Transverse colon (tissue), 4 donors: ENCODE measurements at regions not wholly inside any gene's neighbourhood (a gene's known extent, or its start where the extent isn't known, plus 50 kb on each side); places are given as distances from the start of the nearest gene placed in this dataset.

Experiments used
- DNase-seq: peaks from one replicate; pipeline ENCODE4 v3.0.0-alpha.2; 2019
- H3K27ac ChIP-seq, 4 donors: fragments of 200-600 bp; sonication (generic); 2 replicates each; pipeline ENCODE4 v1.5.1; 2016 to 2018; ENCODE audit warnings: inconsistent platforms in 4 of 4
- H3K27me3 ChIP-seq: fragments of 200-600 bp; sonication (generic); 2 replicates; pipeline ENCODE4 v1.5.1; 2017; ENCODE audit warnings: inconsistent platforms
- H3K36me3 ChIP-seq, 4 donors: fragments of 200-600 bp; sonication (generic); 2 replicates each; pipeline ENCODE4 v1.5.1; 2017 to 2019; ENCODE audit warnings: inconsistent platforms in 4 of 4
- H3K4me1 ChIP-seq, 4 donors: fragments of 200-600 bp; sonication (generic); 2 replicates each; pipeline ENCODE4 v1.5.1; 2017 to 2020; ENCODE audit warnings: inconsistent platforms in 4 of 4
- H3K4me3 ChIP-seq, 4 donors: fragments of 200-600 bp; sonication (generic); 1 replicate in 1 of 4; 2 replicates in 3 of 4; pipeline versions ENCODE4 v1.5.1 to v1.6.1; 2017 to 2019; ENCODE audit warnings: inconsistent platforms in 4 of 4
- H3K9me3 ChIP-seq, 2 donors: fragments of 200-600 bp; sonication (generic); 2 replicates each; pipeline ENCODE4 v1.5.1; 2017 to 2019; ENCODE audit warnings: inconsistent platforms in 2 of 2
- EP300 ChIP-seq: sonication (generic); formaldehyde crosslinking; IDR thresholded peaks from one replicate; pipeline ENCODE4 v1.6.1; 2017; ENCODE audit warnings: antibody characterized with exemption, low read depth
- POLR2A ChIP-seq: fragments of 450-650 bp; IDR thresholded peaks from one replicate; pipeline ENCODE4 v1.6.1; 2016; ENCODE audit warnings: antibody characterized with exemption, mild to moderate bottlenecking, moderate library complexity
- POLR2AphosphoS5 ChIP-seq, 3 donors: sonication (generic); formaldehyde crosslinking; IDR thresholded peaks; one replicate each; pipeline ENCODE4 v1.6.1; 2016; ENCODE audit warnings: antibody characterized with exemption in 3 of 3
- WGBS, 2 donors: methylation state at CpG; one replicate each; pipeline ENCODE4 v1.1.5; 2018; ENCODE audit warnings: low coverage in 1 of 2; 5-methylcytosine and 5-hydroxymethylcytosine counted together
- in situ Hi-C, 4 donors: fragments of 200-750 bp; cut with MboI; loops; one replicate each; pipeline versions ENCODE4 v1.15.0 to v1.15.1; 2017; ENCODE audit warnings: low sequenced_read_pairs in 3 of 4, low pct_ligation_motif_present in 1 of 4, low pct_unique_long_range_greater_than_20kb in 1 of 4
- intact Hi-C: fragments of 100-400 bp; cut with DNase I; formaldehyde crosslinking; loops from one replicate; pipeline ENCODE4 v1.15.1; 2023; ENCODE audit warnings: low total_unique reads
- TF ChIP-seq, protein P1 (sequence below), 5 experiments: fragments of 200-600 bp in 3 of 5; fragments of 450-650 bp in 2 of 5; sonication (generic) in 3 of 5; IDR thresholded peaks; 1 replicate in 2 of 5; 2 replicates in 3 of 5; pipeline ENCODE4 v1.5.1; 2016 to 2017; ENCODE audit warnings: antibody characterized with exemption in 5 of 5, inconsistent platforms in 3 of 5, mild to moderate bottlenecking in 2 of 5, moderate library complexity in 1 of 5

DNA sequence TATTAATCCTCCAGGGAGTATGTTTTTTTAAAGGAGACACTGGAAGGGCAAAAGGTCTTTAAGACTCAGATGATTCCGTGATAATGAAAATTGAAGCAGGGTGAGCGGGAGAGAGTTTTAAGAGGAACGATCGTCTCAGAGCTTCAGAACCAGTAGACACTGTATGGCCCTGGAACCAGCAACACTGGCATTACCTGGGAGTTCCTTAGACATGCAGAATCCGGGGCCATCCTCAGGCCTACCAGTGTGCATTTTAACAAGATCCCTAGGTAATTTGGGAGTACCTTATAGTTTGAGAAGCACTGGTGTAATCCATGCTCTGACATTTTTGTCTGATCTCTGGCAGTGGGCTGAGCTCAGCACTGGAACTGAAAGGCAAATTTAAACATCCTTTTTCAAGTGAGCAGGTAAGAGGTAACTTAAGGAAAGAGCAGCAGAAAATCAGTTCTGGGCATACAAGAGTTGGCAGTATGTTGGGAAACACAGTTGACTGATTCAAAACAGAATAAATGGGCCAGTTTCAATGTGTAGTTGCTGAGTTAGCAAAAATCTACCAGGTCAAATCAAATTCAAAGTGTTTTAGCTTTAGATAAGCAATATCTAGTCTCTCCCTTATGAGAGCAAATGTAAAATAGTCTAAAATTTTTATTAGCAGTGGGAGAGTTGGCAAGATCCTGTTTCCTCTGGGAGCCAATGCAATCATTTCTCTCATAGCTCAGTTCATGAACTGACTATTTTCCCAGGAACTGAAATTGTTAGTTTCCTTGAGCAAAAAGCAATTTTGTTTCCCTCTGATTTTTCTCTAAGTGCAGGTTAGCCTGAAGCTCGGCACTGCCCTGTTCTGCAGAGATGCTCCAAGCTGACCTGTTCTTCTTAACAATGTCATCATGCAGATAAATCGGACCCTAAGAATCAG is 97.2 kb upstream of the ELMO1 start:
- 80 to 90% methylated on average over 1 to 7 of the region's 7 CpGs for WGBS, 2 donors
- Histone ChIP-seq H3K4me1 (no peaks in the 10 kb centered on the region), H3K27ac (no peak overlapping the region), H3K27me3 (no peaks in the 10 kb centered on the region), H3K4me3 (no peak overlapping the region), H3K9me3 (no peaks in the 10 kb centered on the region), H3K36me3 (no peaks in the 10 kb centered on the region)
- TF ChIP-seq EP300 (no peak), POLR2AphosphoS5 (IDR thresholded peaks at IDR 0.05) (no peak), POLR2A (no peak)
- TF ChIP-seq, protein P1, sequence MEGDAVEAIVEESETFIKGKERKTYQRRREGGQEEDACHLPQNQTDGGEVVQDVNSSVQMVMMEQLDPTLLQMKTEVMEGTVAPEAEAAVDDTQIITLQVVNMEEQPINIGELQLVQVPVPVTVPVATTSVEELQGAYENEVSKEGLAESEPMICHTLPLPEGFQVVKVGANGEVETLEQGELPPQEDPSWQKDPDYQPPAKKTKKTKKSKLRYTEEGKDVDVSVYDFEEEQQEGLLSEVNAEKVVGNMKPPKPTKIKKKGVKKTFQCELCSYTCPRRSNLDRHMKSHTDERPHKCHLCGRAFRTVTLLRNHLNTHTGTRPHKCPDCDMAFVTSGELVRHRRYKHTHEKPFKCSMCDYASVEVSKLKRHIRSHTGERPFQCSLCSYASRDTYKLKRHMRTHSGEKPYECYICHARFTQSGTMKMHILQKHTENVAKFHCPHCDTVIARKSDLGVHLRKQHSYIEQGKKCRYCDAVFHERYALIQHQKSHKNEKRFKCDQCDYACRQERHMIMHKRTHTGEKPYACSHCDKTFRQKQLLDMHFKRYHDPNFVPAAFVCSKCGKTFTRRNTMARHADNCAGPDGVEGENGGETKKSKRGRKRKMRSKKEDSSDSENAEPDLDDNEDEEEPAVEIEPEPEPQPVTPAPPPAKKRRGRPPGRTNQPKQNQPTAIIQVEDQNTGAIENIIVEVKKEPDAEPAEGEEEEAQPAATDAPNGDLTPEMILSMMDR (IDR thresholded peaks at IDR 0.05): no peak
- DNase-seq: no peak
- in situ Hi-C loops (no loop called here), intact Hi-C loops (no loop called here)

DNA sequence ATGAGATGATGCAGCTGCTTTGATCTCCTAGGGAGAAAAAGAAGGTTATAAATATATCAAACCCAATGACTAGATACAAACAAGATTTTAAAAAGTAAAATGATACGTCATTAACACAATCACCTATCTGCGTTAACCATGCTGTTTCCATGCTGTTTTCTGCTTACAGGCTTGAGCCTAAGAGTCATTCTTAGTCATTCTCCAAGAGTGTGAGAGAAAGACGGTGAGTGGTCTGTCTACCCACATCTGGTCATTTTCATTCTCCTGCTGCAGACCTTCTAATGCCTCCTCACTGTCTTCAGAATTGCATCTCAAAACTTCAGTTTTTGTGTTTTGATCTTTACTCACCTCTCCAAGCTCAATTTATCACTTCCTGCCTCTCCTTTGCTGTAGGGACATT is 98.0 kb upstream of the ELMO1 start:
- intact Hi-C loops: no loop called here
- TF ChIP-seq POLR2A (no peak), EP300 (no peak)
- TF ChIP-seq, protein P1 (IDR thresholded peaks at IDR 0.05): no peak
- DNase-seq: no peak
- Histone ChIP-seq H3K36me3 (no peaks in the 10 kb centered on the region), H3K27ac (no peak overlapping the region), H3K27me3 (no peaks in the 10 kb centered on the region), H3K4me3 (no peak overlapping the region), H3K9me3 (no peaks in the 10 kb centered on the region), H3K4me1 (no peaks in the 10 kb centered on the region)
- in situ Hi-C loops: no loop called here
- WGBS, 2 donors: 73 to 77% methylated on average over 3 of the region's 3 CpGs

DNA sequence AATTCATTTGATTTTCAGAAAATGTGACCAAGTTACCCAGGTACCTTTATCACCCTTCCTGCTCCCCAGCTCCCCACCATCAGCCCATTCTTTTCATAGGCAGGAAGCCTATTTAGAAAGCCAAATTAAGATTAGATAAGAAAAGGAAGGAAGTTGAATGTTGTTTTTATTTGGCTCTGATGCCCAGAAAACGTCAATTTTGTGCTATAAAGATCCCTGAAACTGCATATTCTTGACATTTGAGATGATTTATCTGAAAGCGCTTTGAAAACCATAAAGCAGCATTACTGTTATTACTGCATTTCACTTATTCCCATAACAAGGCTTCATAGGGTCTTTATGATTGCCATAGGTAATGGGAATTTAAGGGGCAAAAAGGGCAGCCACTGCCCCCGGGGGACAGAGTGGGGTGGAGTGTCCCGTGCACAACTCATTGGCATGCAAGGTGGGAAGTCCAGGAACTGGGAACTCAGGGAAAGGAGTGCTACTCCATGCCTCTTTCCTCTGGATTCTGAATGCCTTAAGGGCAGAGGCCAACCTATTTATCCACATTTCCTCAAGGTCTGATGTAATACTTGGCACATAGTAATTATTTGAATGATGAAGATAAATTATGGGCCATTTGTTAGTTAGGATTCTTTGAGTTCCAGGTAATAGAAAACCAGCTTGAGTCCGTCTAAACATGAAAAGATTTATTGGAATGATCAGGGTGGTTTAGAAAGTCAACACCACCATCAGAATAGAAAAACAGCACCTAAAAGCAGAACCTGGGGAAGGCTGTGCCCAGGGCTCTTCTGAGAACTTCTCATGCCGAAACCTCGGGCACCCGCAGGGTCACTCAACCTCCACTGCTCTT is 100.6 kb upstream of the ELMO1 start:
- intact Hi-C loops (no loop called here), in situ Hi-C loops (no loop called here)
- WGBS, 2 donors: 42 to 66% methylated on average over 3 to 8 of the region's 8 CpGs
- Histone ChIP-seq H3K27me3 (no peaks in the 10 kb centered on the region), H3K36me3 (no peaks in the 10 kb centered on the region), H3K27ac (no peak overlapping the region), H3K9me3 (no peaks in the 10 kb centered on the region), H3K4me3 (no peak overlapping the region), H3K4me1 (no peaks in the 10 kb centered on the region)
- TF ChIP-seq POLR2AphosphoS5 (IDR thresholded peaks at IDR 0.05): no peak
- no peak for TF ChIP-seq POLR2A
- TF ChIP-seq EP300: no peak
- TF ChIP-seq, protein P1 (IDR thresholded peaks at IDR 0.05): no peak
- DNase-seq: no peak

DNA sequence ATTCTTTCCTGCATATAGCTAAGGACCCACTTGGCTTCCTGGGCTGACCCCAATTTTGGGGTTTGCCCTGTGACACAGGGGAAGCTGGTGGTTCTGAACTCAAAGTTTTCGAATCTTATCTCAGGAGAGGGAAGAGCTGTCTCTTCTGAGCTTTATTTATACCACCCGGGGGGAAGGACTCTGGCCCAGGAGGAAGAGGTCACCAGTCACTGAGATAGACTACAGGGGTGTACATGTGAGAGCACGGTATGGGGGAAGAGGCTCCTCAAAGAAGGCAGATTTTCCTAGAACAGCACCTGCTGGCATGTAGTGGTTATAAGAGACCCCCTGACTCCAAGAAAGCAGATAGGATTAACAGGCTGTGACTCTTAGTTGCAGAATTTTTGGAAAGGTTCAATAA is 101.8 kb upstream of the ELMO1 start:
- intact Hi-C loops (no loop called here), in situ Hi-C loops (no loop called here)
- DNase-seq: no peak
- Histone ChIP-seq H3K9me3 (no peaks in the 10 kb centered on the region), H3K27ac (no peak overlapping the region), H3K27me3 (no peaks in the 10 kb centered on the region), H3K4me3 (no peak overlapping the region), H3K4me1 (no peaks in the 10 kb centered on the region), H3K36me3 (no peaks in the 10 kb centered on the region)
- 34 to 62% methylated on average over 3 of the region's 3 CpGs for WGBS, 2 donors
- TF ChIP-seq EP300: no peak
- TF ChIP-seq POLR2AphosphoS5 (IDR thresholded peaks at IDR 0.05): no peak
- no peak for TF ChIP-seq POLR2A
- TF ChIP-seq, protein P1 (IDR thresholded peaks at IDR 0.05): no peak
